Tibial artery (tissue), 4 donors: ENCODE measurements at regions not wholly inside any gene's neighbourhood (a gene's known extent, or its start where the extent isn't known, plus 50 kb on each side); places are given as distances from the start of the nearest gene placed in this dataset.

Experiments
- DNase-seq, 2 donors: peaks; one replicate each; pipeline ENCODE4 v3.0.0-alpha.2; 2019
- H3K27ac ChIP-seq, 2 donors: fragments of 200-600 bp; sonication (generic) in 1 of 2; 1 replicate in 1 of 2; 2 replicates in 1 of 2; pipeline ENCODE4 v1.5.1; 2018 to 2019; ENCODE audit warnings: mild to moderate bottlenecking in 1 of 2
- H3K27me3 ChIP-seq, 2 donors: fragments of 200-600 bp; sonication (generic) in 1 of 2; one replicate each; pipeline versions ENCODE4 v1.5.1 to v1.6.0; 2016 to 2019
- H3K36me3 ChIP-seq, 3 donors: fragments of 200-600 bp; sonication (generic) in 2 of 3; one replicate each; pipeline ENCODE4 v1.5.1; 2016 to 2019; ENCODE audit warnings: mild to moderate bottlenecking in 2 of 3
- H3K4me1 ChIP-seq, 4 donors: fragments of 200-600 bp; sonication (generic) in 2 of 4; 1 replicate in 3 of 4; 2 replicates in 1 of 4; pipeline ENCODE4 v1.5.1; 2016 to 2019
- H3K4me3 ChIP-seq, 2 donors: fragments of 200-600 bp; sonication (generic) in 1 of 2; 1 replicate in 1 of 2; 2 replicates in 1 of 2; pipeline ENCODE4 v1.5.1; 2018 to 2019; ENCODE audit warnings: mild to moderate bottlenecking in 2 of 2
- H3K9me3 ChIP-seq, 3 donors: fragments of 200-600 bp; sonication (generic) in 1 of 3; one replicate each; pipeline ENCODE4 v1.5.1; 2016 to 2019
- intact Hi-C: fragments of 100-400 bp; cut with DNase I; formaldehyde crosslinking; loops from one replicate; pipeline ENCODE4 v1.15.0; 2023; ENCODE audit warnings: low total_unique reads
- TF ChIP-seq, protein P1 (sequence below), 2 experiments: fragments of 200-600 bp in 1 of 2; fragments of 450-650 bp in 1 of 2; IDR thresholded peaks; one replicate each; pipeline ENCODE4 v1.5.1; 2017 to 2019; ENCODE audit warnings: antibody characterized with exemption in 2 of 2, mild to moderate bottlenecking in 1 of 2, moderate library complexity in 1 of 2

DNA sequence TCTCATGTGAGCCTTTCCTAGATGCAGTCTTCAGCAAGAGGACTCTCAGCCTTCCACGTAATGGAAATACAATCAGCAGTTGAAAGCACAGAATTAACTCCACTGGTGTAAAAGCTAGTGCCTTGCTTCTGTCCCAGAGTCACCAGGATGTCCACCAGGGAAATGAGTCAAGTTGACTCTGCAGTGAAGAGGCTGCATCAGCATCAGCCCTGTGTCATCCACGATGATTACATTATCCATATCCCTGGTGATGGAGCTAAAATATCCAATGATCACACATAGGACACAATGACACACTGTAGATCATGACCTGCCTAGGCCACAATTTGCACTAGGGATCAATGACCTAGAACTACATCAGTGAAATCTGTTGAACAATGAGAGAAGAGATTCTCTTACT is 262.4 kb downstream of the ERMARD start:
- intact Hi-C loops = no loop called here
- Histone ChIP-seq H3K36me3 (no peaks in the 10 kb centered on the region), H3K27me3 (no peaks in the 10 kb centered on the region), H3K4me1 (peaks cover 0 to 10% (median 6%) of the 10 kb centered on the region in 4 donors), H3K9me3 (peaks cover 0 to 4% (median 0%) of the 10 kb centered on the region in 3 donors), H3K4me3 (no peak overlapping the region), H3K27ac (no peak overlapping the region)
- DNase-seq = no peak
- TF ChIP-seq, protein P1, sequence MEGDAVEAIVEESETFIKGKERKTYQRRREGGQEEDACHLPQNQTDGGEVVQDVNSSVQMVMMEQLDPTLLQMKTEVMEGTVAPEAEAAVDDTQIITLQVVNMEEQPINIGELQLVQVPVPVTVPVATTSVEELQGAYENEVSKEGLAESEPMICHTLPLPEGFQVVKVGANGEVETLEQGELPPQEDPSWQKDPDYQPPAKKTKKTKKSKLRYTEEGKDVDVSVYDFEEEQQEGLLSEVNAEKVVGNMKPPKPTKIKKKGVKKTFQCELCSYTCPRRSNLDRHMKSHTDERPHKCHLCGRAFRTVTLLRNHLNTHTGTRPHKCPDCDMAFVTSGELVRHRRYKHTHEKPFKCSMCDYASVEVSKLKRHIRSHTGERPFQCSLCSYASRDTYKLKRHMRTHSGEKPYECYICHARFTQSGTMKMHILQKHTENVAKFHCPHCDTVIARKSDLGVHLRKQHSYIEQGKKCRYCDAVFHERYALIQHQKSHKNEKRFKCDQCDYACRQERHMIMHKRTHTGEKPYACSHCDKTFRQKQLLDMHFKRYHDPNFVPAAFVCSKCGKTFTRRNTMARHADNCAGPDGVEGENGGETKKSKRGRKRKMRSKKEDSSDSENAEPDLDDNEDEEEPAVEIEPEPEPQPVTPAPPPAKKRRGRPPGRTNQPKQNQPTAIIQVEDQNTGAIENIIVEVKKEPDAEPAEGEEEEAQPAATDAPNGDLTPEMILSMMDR (IDR thresholded peaks at IDR 0.05) = no peak

DNA sequence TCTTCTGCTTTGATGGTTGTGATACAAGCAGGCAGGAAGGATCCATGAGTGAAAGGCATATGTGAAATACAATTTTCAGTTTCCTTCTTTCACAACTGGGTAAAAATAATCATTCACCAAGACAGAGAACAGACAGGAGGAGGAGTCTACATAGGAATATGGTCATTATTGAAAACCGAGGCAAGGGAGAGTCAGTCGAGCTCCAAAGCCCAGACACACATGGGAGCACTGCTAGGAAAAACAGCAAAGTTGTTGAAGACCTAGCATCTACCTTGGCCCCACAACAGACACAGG is 260.6 kb downstream of the ERMARD start:
- H3K9me3 ChIP-seq = peaks cover 0 to 4% (median 0%) of the 10 kb centered on the region in 3 donors
- TF ChIP-seq, protein P1 (IDR thresholded peaks at IDR 0.05) = no peak
- no peak overlapping the region for H3K4me3 ChIP-seq
- intact Hi-C loops = no loop called here
- H3K27ac ChIP-seq = no peak overlapping the region
- H3K27me3 ChIP-seq = peaks cover 0 to 6% of the 10 kb centered on the region in 2 donors
- peaks cover 0 to 10% (median 6%) of the 10 kb centered on the region in 4 donors for H3K4me1 ChIP-seq
- H3K36me3 ChIP-seq = no peaks in the 10 kb centered on the region
- DNase-seq = no peak

DNA sequence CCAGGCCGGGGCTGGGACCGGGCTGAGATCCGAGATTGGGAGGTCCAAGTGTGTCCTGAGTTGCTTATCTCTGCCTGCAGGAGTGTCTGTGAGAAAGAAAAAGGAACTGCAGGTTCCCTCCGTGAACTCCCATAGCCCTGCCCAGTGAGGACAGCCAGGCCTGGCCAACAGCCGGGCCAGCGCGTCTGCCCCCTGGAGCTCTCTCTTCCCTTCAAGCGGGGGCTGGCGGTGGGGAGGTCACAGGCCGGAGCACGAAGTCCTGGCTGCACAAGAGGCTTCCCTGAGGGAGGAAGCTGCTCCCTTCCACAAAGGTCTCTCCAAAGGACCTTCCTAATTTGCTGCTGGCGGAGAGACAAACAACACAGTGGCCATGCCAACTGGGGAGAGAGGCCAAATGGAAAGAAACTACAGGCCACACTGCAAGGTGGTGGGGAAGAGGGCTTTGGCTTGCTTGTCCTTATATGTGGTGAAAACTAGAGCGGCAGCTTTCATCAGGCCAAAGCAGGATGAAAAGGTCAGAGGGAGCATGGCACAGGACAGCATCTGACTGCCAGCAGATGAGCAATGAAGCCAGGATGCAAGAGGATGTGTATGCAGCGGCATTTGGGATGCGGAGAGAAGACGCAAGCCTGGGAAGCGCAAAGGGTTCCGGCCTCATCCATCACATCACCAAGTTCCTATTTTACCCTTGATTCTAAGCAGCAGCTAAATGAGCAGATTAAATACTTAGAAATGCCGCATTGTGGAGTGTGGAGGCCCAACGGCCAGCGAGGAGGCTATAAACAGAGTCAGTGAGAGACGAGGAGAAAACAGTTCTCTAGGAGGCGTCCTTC is 260.0 kb downstream of the ERMARD start:
- peaks cover 0 to 8% of the 10 kb centered on the region in 2 donors for H3K27me3 ChIP-seq
- DNase-seq = peak in 1 of 2 donors; percentile 38
- no peak overlapping the region for H3K27ac ChIP-seq
- peaks cover 0 to 10% (median 6%) of the 10 kb centered on the region in 4 donors for H3K4me1 ChIP-seq
- H3K4me3 ChIP-seq = no peak overlapping the region
- no peaks in the 10 kb centered on the region for H3K36me3 ChIP-seq
- TF ChIP-seq, protein P1 (IDR thresholded peaks at IDR 0.05) = no peak
- intact Hi-C loops = no loop called here
- H3K9me3 ChIP-seq = peaks cover 0 to 4% (median 0%) of the 10 kb centered on the region in 3 donors

DNA sequence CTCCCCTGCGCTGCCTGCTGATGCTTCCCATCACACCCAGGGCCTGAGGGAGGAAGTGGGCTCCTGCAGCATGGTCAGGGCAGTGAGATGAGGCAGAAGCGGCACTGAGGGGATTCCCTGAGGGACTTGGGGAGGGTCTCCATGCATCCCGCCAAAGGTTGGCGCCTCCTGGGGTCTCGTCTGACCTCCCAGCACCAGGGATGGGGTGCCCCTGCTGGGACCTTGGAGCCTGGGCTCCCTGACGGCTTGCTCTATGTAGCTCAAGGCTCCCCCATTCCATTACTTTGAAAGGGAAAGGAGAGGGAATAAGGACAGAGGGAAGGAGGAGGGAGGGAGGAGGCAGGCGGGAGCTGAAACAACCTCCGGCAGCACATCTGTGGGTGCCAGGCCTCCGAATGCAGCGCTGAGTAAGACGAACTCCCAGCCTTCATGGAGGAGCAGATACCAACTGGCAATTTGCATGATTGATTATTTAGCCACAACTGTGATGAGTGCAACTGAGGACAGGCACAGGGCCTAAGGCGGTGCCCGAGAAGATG is 259.3 kb downstream of the ERMARD start:
- H3K27me3 ChIP-seq = peaks cover 0 to 12% of the 10 kb centered on the region in 2 donors
- peaks cover 0 to 10% (median 6%) of the 10 kb centered on the region in 4 donors for H3K4me1 ChIP-seq
- H3K9me3 ChIP-seq = peaks cover 0 to 4% (median 0%) of the 10 kb centered on the region in 3 donors
- no peak overlapping the region for H3K4me3 ChIP-seq
- no peaks in the 10 kb centered on the region for H3K36me3 ChIP-seq
- DNase-seq = no peak
- no peak overlapping the region for H3K27ac ChIP-seq
- intact Hi-C loops = no loop called here
- TF ChIP-seq, protein P1 (IDR thresholded peaks at IDR 0.05) = no peak

DNA sequence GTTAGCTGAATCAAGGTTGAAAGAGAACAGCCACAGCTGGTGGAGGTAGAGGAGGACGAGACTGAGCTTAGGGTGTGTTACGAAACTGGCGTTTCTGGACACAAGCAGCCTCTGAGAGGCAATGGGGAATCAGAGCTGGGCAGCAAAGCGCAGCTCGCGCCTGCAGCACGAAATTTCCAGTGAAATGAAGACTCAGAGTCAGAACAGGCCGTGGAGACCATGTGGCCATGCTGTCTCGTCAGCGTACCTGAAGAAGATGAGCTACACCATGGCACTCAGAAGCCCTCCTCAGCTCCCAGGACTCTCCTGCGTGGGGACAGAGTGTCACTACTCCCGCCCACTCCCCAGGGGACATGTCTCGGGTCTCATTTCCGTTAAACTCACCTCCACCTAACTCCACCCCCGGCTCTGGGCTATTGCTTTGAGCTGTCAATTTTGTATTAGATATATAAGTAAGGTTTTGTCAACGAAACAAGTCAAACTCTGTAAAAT is 256.9 kb downstream of the ERMARD start:
- Histone ChIP-seq H3K27ac (no peak overlapping the region), H3K9me3 (peaks cover 0 to 4% (median 0%) of the 10 kb centered on the region in 3 donors), H3K4me3 (no peak overlapping the region), H3K4me1 (peaks cover 0 to 10% (median 6%) of the 10 kb centered on the region in 4 donors), H3K27me3 (peaks cover 0 to 17% of the 10 kb centered on the region in 2 donors), H3K36me3 (no peaks in the 10 kb centered on the region)
- intact Hi-C loops = no loop called here
- TF ChIP-seq, protein P1 (IDR thresholded peaks at IDR 0.05) = no peak
- no peak for DNase-seq
